ENCODE measurements at regions not wholly inside any gene's neighbourhood (a gene's known extent, or its start where the extent isn't known, plus 50 kb on each side); places are given as distances from the start of the nearest gene placed in this dataset.
"Not testable (repeated sequence)": the region's sequence is repeated elsewhere in the genome, so short reads cannot be mapped to it uniquely, and the experiment has no call there.

DNA sequence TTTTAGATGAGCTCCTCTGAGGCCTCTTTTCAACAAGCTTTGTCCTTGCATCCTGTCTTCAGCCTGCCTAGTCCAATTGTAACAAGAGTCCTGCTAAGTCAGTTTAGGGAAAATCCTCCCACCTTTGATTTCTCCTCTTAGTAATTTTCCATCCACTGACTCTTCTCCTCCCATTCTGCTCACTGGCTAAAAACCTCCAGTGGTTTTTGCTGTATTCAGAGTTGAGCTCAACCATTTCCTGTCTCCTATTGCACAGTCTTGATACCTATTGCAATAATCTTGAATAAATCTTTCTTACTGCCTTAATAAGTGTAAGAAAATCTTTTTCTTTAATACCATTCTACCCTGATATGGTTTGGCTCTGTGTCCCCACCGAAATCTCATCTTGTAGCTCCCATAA is 117.8 kb upstream of the ENPP6 start:
- DNase-seq: no peak

DNA sequence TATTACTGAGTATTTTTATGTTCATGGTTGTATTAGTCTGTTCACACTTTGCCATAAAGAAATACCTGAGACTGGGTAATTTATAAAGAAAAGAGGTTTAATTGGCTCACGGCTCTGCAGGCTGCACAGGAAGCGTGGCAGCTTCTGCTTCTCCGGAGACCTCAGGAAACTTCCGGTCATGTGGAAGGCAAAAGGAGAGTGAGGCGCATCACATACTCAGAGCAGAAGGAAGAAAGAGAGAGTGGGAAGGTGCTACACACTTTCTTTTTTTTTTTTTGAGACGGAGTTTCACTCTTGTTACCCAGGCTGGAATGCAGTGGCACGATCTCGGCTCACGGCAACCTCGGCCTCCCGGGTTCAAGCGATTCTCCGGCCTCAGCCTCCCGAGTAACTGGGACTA is 115.8 kb upstream of the ENPP6 start:
- peak in 1 of 2 donors; percentile 28 for DNase-seq

DNA sequence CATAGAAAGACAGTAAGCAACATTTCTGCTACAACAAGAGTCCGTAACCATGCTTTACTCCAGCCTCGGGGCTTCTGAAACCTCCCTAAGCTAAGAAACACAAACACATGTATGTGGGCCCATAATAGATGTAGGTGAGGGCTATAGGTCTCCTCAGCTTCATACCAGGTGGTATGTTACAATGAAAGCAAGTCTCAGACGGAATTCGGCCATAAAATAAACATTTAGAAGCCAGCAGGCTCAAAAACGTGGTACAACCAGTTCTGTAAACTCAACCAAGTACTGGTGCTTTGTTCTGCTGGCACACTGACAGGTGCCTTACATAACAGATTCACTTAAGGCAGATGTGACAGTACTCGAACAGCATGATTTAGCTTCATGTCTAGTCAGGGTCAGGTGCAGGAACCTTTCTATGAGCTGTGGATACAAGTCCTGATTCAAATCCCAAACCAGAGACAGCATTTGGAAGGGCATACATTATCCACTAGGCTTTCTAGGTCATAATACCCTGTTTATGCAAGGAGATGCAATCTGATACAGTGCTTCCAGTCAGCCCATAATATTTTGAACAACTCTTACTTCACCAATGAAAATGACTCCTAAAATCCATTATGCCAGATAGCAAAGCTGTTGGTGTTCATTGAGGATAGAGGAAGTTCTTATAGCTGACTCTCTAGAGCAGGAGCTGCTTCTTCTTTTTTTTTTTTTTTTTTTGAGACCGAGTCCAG is 113.8 kb upstream of the ENPP6 start:
- no peak for DNase-seq

DNA sequence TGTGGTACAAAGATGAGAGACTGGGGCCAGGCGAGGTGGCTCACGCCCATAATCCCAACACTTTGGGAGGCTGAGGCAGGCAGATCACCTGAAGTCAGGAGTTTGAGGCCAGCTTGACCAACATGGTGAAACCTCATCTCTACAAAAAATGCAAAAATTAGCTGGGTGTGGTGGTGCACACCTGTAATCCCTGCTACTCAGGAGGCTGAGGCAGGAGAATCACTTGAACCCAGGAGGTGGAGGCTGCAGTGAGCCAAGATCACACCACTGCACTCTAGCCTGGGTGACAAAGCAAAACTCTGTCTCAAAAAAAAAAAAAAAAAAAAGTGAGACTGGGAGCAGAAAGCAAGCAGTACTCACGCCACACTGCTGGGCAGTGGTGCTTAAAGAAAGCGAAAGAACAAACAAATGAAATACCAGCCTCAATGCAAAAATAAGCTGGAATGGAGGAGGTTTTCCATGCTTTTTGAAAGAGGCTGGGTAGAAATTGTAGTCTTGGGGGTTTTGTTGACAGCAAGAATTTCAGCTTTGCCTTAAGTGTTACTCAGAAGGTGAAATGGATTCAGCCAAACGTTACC is 112.9 kb upstream of the ENPP6 start:
- not testable (repeated sequence) for DNase-seq

DNA sequence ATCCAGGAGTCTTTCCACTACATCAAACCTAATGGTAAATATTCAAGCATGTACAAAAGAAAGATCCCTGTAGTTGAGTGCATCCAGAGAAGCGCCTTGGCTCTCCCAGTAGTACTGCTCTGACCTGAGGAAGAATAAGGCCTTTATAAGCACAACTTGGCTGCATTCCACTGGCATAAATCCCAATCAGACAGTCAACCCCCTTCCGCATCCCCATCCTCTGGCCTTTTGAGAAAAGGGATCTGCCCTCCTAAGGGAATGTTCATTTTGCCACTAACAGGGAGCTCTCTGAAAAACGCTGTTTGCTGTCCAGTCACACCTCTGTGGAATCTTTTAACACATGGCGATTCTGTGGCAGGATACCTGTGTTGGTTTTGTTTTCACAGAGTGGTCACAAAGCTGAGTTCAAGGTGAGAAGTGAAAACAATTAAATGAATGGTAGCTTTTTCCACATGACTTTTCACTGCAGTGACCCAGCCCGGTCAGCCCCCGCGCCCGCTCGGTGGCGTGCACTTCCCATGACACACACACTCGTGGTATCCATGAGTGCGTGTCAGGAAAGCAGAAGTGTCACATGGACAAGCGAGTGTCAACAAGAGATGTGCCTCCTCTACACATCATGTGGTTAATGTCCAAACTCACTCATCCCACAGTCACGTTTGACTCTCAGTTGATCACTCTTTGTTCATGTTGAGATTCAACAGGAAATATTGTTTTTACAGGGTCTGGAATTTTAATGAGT is 112.2 kb upstream of the ENPP6 start:
- peak in 1 of 2 donors; percentile 84 for DNase-seq

DNA sequence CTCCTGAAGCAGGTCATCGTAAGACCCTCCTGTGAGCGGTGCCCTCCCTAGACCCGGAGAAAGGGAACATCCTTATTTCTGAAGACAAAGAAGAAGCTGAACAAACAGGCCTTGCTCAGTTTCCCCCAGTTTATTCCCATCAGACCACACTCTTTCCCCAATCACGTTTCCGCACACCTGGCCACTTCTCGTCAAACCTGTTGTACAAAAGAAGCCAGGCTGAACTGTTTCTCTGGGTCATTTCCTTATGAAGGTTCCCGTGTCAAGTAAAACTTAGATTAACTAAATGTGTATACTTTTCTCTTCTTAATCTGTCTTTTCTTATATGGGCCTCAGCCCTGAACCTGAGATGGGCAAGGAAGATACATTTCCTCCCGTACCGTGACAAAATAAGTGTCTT is 111.6 kb upstream of the ENPP6 start:
- no peak for DNase-seq

DNA sequence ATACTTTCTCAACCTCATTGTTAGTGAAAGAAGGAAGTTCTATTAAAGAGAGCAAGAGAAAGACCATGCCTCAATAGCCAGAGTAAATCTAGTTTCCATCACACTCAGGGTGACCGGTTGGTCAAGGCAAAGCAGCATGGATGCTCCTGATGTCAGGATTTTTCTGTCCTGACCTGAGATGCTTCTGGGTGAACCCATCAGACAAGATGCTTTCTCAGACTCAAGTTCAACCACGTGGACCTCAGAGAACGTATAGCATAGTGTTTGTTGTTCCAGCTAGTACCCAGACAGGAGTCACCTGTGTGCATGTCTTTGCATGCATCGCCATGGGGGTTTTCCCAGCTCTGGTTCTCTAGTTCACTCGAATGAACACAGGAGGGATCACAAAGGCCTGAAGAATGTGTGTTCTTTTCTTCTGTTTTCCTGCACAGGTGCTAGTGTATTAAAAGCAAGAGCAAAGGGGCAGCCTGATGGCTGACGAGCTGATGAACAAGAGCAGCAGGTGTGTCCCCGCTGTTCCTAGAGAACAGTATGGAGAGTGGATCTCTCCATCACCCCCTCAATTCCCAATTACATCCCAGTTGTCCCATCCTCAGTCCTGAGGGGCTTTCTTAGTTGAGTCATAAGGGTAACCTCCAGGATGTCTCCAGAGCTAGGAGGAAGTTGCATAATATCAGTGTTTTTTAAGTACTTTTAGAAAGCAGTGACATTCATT is 110.5 kb upstream of the ENPP6 start:
- DNase-seq: peak in 1 of 2 donors; percentile 68

DNA sequence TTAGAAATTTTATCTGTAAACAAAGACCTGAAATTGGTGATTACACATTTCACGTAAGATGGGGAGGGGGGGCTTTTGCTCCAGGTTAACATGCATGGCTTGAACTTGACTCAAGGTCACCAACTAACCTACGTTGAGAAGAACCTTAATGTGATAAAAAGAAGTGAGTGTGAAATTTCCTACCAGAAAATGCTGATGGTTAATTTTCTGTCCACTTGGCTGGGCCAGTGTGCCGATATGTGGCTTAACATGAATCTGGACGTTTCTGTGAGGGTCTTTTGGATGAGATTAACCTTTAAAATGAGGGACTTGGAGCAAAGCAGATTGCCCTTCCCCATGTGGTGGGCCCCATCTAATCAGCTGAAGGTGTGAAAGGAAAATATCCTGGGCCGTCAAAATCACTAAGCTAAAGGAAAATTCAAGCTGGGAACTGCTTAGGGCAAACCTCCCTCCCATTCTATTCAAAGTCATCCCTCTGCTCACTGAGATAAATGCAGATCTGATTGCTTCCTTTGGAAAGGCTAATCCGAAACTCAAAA is 107.3 kb upstream of the ENPP6 start:
- DNase-seq: no peak

DNA sequence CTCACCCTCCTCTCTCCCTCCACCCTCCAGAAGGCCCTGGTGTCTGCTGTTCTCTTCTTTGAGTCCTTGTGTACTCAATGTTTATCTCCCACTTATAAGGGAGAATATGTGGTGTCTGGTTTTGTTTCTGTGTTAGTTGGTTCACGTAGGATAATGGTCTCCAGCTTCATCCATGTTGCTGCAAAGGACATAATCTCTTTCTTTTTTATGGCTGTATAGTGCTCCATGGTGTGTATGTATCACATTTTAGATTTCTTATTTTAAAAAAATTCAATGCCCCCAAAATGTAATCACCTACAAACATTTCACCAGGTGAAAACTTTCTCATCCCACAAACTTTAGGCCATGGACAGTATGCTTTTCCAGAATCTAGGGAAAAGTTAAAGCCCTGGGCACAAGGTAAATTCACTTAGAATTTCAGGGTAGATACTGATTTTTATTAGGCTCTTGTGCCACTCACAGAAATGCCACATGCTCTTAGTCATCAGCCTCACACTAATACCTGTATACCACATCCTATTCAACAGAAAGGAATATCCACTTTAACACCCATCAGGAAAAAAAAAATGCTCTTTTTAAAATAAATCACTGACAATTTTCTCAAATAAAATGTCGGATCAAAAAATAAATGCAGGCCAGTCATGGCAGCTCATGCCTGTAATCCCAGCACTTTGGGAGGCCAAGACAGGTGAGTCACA is 104.8 kb upstream of the ENPP6 start:
- DNase-seq: no peak

DNA sequence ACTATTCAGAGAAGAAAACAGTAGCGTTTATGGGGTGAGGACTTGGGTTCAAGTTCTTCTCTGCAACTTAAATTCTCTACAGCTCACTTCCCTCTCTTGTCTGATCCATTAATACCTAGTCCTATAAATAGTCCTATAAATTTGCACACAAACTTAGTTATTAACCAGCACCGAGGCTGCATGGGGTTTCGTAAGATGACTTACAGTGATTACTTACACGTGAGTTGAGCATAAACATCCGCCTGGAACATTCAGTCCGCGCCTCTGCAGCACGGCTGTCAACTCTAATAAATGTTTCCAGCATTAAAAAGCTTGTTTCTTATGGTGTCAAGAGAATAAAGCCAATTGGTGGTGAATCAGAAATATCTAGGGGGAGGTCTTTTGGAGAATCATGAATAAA is 103.0 kb upstream of the ENPP6 start:
- DNase-seq: no peak

DNA sequence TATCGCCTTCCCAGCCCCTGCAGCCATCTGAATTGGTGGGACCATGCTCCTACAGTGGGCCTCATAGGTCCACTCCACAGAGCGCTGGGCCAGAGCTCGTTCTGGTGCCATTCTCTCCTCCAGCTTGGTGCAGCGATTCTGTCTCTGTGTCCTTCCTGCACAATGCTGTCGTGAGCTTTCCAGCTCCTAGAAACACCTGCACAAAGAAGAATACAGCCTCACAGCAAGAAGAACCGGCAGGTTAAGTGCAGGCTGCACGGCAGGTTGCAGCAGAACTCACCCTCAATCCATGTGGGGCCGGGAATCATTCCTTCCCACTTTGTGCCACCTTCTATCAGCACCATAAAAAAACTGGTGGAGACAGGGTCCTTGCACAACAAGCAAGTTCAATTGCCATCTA is 101.2 kb upstream of the ENPP6 start:
- no peak for DNase-seq

DNA sequence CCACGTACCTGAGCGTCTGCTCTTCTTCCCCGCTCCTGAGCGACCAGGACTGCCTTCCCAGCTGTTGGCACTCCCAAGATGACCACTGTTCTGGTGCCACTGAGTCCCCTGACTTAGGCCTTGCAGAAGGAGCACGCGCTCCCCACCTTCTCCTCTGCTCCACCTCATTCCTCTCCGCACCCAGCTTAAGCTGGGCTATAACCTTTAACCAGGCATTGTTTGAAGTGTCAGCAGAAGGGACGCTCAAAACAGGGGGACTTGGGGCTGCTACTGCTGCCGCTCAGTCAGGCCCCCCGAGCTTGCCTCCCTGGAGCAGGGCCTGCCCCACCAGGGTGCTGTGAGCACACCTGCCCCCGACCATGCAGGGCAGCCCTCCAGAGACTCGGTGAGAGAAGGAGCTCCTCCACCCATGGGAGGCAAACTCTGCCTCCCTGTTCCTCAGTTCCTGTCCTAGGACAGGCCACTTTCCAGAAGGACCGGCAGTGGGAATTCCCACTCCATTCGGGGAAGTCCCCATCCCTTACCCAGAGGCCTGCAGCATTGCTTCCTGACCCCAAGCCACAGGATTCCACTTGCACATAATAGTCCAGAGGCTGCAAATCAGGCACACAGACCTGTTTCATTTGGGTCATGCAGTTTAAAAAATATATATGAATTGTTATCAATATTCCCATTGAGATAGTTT is 99.7 kb upstream of the ENPP6 start:
- DNase-seq: no peak

DNA sequence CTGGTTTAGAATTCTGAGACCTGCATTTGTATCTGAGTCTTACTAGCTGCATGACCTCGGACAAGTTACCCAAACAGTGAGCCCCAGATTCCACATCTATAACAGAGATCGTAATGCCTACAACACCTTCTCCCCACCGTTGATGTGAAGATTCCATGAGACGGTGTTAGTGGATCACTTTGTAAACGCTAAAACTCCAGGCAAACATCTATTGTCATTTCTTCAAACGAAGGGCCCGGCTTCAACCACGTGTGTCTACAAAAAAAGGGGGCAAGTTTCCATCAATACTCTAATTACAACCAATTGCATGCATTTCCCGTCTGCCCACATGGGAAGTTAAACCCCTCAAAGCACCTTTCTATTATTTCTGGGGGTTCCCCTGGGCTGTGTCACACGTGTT is 99.1 kb upstream of the ENPP6 start:
- DNase-seq: no peak

DNA sequence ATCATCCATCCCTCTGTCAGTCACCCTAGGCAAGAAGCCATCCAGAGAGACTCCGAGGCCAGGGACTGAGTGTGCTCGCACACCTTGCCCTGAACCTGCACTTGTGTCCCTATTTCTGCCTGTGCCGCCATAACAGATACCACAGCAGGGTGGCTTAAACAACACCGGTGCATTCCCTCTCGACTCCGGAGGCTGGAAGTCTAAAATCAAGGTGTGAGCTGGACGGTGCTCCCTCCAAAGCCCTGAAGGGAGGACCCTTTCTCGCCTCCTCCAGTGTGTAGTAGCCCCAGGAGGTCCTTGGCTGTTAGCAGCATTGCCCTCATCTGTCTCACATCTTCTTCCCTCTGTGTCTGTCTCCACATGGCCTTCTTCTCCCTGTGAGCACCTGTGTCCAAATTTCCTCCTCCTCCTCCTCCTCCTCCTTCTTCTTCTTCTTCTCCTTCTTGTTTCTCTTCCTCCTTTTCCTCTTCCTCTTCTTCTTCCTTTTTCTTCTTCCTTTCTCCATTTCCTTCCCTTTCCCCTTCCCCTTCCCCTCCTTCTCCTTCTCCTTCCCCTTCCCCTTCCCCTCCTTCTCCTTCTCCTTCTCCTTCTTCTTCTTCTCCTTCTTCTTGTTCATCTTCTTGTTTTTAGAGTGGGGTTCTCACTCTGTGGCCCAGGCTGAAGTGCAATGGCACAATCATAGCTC is 98.1 kb upstream of the ENPP6 start:
- DNase-seq: no peak

DNA sequence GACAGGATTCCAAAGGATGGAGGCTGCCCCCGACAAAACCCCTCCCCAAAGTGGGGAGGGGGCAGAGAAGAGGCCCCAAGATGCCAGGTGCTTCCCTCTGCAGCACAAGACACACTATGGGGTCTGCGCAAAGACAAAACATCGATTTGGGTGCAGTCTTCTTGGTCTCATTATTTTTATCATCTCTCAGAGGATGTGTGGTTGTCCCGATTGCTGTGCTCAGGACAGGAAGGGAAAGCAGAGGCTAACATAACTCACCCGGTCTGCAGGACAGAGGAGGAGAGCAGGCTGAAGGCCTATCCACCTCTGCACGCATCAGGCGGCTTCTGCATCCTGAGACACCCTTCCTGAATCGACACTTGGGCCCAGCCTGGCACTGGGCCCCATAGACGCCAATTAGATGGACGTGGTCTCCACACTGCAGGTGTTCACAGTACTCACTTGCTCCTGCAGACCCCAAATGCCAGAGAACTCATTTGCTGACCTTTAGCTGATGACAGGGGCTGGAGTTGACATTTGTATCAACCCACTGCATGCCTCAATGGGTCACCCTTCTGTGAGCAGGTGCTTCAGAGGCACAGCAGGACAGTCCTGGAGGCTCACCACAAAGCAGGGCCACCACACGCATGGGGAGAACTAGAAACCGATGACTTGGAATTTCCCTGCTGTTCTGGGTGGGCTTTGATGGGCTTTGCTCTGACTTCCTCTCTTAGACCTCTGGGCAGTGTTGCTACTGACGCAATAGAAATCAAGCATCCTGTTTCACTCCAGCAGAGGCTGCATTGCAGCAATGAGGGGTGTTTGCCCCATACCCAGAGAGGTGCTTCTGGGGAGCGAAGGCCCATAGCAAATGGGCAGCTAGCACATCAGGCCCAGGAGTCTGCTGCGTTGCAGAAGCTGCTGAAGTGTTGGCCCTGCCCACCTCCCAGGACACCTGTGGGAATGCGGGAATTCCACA is 96.3 kb upstream of the ENPP6 start:
- peak in 1 of 2 donors; percentile 69 for DNase-seq

DNA sequence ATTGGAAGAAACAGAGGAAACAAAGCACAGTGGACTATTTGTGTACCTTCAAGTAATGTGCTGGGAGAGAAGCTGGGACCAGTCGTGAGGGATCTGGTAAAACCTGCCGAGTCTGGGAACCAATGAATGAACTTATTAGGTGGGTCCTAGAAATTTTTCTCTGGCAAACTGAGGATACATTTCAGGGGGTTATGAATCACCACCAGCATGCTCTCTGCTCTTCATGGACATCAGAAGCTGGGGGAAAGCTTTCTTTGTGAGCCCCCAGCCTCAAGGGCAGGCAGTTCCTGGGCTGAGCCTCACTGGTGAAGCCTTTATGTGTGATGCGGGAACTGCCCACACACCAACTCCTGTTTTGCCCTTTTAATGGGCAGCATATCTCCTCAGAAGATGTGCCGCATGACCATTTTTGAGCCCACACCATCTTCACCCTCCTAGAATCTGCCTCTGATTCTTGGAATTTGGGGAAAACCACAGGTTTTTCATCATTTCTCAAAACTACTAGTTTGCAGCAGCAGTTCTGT is 95.4 kb upstream of the ENPP6 start:
- DNase-seq: no peak

DNA sequence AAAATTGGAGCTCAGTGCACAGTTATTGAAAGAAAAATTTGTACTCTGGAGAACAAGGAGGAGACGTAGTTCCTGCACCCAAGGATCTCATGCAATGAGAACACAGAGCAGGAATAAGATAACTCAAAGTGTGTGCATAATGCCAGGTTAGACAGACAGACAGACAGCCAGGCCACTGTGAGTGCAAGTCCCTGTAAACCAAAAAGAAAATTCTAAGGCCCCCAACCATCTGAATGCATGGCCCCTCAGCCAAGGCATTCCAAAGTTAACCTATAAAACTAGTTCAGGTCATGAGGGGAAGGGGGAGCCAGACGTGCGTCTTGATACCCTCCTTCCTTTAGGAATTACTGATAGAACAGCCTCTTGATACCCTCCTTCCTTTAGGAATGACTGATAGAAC is 94.5 kb upstream of the ENPP6 start:
- DNase-seq: no peak

DNA sequence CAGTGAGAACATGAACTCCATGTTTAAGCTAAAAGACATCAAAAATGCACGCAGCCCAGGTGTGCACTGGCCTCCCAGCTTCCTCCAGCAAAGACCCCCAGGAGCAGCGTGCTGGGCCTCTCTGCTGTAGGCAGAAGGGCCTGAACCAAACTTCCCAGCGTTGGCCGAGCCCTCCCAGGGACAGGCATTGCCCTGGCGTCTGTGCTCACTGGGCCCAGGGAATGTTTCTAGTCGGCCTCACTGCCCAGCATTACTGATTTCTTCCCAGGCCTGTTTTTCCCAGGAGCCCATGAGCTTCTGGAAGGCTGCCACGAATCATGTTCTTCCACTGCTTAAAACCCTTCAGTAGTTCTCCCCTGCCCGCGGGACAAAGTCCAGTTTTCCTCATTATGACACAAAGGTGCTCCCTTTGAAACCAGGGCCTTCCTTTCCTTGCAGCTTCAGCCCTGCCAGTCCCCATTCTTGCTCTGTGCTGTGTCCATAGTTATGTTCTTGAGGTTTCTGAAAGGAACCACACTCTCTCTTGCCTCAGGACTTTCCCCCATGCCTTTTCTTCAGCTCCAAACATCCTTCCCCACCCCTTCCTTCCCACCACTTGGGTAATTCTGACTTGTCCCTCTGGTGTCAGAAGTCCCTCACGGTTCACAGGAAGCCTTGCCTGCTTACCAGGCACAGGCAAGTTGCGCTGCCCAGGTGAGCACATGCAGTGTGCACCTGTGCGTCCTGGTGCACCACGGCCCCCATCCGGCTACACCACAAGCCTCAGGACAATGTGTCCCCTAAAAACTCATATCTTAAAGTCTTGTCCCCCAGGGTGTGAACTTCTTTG is 93.4 kb upstream of the ENPP6 start:
- no peak for DNase-seq

DNA sequence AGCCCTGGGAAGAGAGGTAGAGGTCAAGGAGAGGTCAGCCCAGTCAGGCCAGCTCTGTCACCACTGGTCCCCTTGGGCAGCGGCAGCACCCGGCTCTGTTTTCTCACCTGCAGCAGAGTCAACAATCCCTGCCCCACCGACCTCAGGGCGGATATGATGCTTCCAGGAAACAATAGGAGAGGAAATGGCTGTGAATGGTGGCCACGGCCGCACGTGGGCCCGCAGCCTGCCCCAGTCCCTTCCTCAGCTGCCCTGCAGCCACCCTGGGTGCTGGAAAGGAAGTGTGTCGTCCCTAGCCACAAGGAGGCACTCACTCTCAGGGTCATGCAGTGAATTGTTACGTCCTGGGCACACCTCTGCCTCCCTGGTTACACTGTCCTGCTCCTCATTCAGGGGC is 92.5 kb upstream of the ENPP6 start:
- DNase-seq: peak; percentile 60 to 65

Data from CD4-positive, alpha-beta T cell treated with Interleukin-1 beta for 1 hour (primary cell).